Stomach (tissue), 8 donors: ENCODE measurements at regions not wholly inside any gene's neighbourhood (a gene's known extent, or its start where the extent isn't known, plus 50 kb on each side); places are given as distances from the start of the nearest gene placed in this dataset.

Experiments
- DNase-seq, 2 donors: peaks; one replicate each; pipeline versions ENCODE4 v3.0.0 to v3.0.0-alpha.2; 2013 to 2019
- H3K27ac ChIP-seq, 5 donors: fragments of 200-600 bp in 4 of 5; sonication (generic) in 4 of 5; one replicate each; pipeline ENCODE4 v1.5.1; 2013 to 2019; ENCODE audit warnings: mild to moderate bottlenecking in 1 of 5, moderate library complexity in 1 of 5
- H3K27me3 ChIP-seq, 3 donors: fragments of 200-600 bp; sonication (generic); one replicate each; pipeline ENCODE4 v1.5.1; 2017 to 2019; ENCODE audit warnings: mixed run types in 1 of 3
- H3K36me3 ChIP-seq, 4 donors: fragments of 200-600 bp; sonication (generic); 1 replicate in 3 of 4; 2 replicates in 1 of 4; pipeline ENCODE4 v1.5.1; 2016 to 2019
- H3K4me1 ChIP-seq, 4 donors: fragments of 200-600 bp; sonication (generic); one replicate each; pipeline ENCODE4 v1.5.1; 2016 to 2019
- H3K4me3 ChIP-seq, 4 donors: fragments of 200-600 bp; sonication (generic) in 3 of 4; one replicate each; pipeline ENCODE4 v1.5.1; 2016 to 2019; ENCODE audit warnings: mild to moderate bottlenecking in 1 of 4
- H3K9me3 ChIP-seq, 4 donors: fragments of 200-600 bp; sonication (generic); one replicate each; pipeline ENCODE4 v1.5.1; 2016 to 2019
- EP300 ChIP-seq: sonication (generic); formaldehyde crosslinking; IDR thresholded peaks from one replicate; pipeline ENCODE4 v1.6.1; 2017; ENCODE audit warnings: antibody characterized with exemption
- POLR2A ChIP-seq, 4 donors: fragments of 450-650 bp; IDR thresholded peaks; one replicate each; pipeline ENCODE4 v1.6.1; 2016; ENCODE audit warnings: antibody characterized with exemption in 4 of 4, control low read depth in 2 of 4, mild to moderate bottlenecking in 1 of 4, moderate library complexity in 1 of 4
- POLR2AphosphoS5 ChIP-seq, 3 donors: sonication (generic); formaldehyde crosslinking; IDR thresholded peaks; one replicate each; pipeline ENCODE4 v1.6.1; 2016; ENCODE audit warnings: antibody characterized with exemption in 3 of 3
- WGBS, 5 donors: extraction: QIAGEN DNeasy Blood & Tissue Kit in 3 of 5; methylation state at CpG; one replicate each; pipeline versions ENCODE4 v1.1.5 to v1.1.7; 2013 to 2018; 5-methylcytosine and 5-hydroxymethylcytosine counted together
- intact Hi-C: fragments of 100-400 bp; cut with DNase I; formaldehyde crosslinking; loops from one replicate; pipeline ENCODE4 v1.15.1; 2023; ENCODE audit warnings: low total_unique reads
- TF ChIP-seq, protein P1 (sequence below), 7 experiments: fragments of 450-650 bp in 4 of 7; fragments of 200-600 bp in 3 of 7; sonication (generic) in 3 of 7; IDR thresholded peaks; one replicate each; pipeline ENCODE4 v1.5.1; 2016 to 2019; ENCODE audit warnings: antibody characterized with exemption in 7 of 7, control low read depth in 2 of 7, mild to moderate bottlenecking in 1 of 7
- donor health status: healthy with polysubstance abuse.
- donor health status: Bipolar disorder and iron deficiency.
- donor health status: healthy.

- 53 to 80% (median 68%) methylated on average over 4 of the region's 4 CpGs for WGBS, 5 donors
- intact Hi-C loops: no loop called here
- peak overlapping the region; percentile 51 to 89 (median 81) for H3K27ac ChIP-seq
- no peaks in the 10 kb centered on the region for H3K27me3 ChIP-seq
- H3K9me3 ChIP-seq: no peaks in the 10 kb centered on the region
- H3K36me3 ChIP-seq: no peaks in the 10 kb centered on the region
- H3K4me1 ChIP-seq: peaks cover 10 to 38% (median 23%) of the 10 kb centered on the region in 4 donors
- TF ChIP-seq, protein P1, sequence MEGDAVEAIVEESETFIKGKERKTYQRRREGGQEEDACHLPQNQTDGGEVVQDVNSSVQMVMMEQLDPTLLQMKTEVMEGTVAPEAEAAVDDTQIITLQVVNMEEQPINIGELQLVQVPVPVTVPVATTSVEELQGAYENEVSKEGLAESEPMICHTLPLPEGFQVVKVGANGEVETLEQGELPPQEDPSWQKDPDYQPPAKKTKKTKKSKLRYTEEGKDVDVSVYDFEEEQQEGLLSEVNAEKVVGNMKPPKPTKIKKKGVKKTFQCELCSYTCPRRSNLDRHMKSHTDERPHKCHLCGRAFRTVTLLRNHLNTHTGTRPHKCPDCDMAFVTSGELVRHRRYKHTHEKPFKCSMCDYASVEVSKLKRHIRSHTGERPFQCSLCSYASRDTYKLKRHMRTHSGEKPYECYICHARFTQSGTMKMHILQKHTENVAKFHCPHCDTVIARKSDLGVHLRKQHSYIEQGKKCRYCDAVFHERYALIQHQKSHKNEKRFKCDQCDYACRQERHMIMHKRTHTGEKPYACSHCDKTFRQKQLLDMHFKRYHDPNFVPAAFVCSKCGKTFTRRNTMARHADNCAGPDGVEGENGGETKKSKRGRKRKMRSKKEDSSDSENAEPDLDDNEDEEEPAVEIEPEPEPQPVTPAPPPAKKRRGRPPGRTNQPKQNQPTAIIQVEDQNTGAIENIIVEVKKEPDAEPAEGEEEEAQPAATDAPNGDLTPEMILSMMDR (IDR thresholded peaks at IDR 0.05): no peak
- TF ChIP-seq EP300 (no peak), POLR2A (IDR thresholded peaks at IDR 0.05) (no peak), POLR2AphosphoS5 (IDR thresholded peaks at IDR 0.05) (no peak)
- no peak overlapping the region for H3K4me3 ChIP-seq
- DNase-seq: peak in 1 of 2 donors; percentile 80
Observed at GRCh38 chr13:44237881-44238421, 135.7 kb upstream of the SERP2 start.

DNA sequence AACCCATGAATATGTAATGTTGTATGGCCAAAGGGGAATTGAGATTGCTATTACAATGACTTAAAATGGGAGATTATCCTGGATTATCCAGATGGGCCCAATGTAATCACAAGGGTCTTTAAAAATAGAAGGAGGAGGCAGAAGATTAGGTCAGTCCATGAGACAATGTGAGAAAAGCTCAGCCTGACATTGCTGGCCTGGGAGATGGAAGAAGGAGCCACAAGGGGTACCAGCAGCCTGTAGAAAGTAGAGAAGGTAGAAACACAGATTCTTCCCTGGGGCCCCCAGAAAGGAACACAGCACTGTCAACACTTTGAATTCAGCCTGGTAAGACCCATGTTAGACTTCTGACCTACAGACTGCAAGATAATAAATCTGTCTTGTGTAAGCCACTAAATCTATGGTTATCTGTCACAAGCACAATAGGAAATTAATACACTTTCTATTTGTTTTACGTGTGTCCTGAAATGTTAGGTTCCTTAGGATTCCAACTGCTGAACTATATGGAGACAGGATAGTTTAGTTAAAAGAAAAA lies 132.9 kb upstream of the SERP2 start:
- DNase-seq: no peak
- 56 to 77% (median 67%) methylated on average over 1 of the region's 1 CpG for WGBS, 5 donors
- no peaks in the 10 kb centered on the region for H3K9me3 ChIP-seq
- no peaks in the 10 kb centered on the region for H3K27me3 ChIP-seq
- intact Hi-C loops: no loop called here
- no peak for TF ChIP-seq EP300
- TF ChIP-seq POLR2AphosphoS5 (IDR thresholded peaks at IDR 0.05): no peak
- TF ChIP-seq, protein P1 (IDR thresholded peaks at IDR 0.05): no peak
- TF ChIP-seq POLR2A (IDR thresholded peaks at IDR 0.05): no peak
- no peak overlapping the region for H3K4me3 ChIP-seq
- no peaks in the 10 kb centered on the region for H3K36me3 ChIP-seq
- H3K4me1 ChIP-seq: peaks cover 10 to 30% (median 18%) of the 10 kb centered on the region in 4 donors
- H3K27ac ChIP-seq: no peak overlapping the region

DNA sequence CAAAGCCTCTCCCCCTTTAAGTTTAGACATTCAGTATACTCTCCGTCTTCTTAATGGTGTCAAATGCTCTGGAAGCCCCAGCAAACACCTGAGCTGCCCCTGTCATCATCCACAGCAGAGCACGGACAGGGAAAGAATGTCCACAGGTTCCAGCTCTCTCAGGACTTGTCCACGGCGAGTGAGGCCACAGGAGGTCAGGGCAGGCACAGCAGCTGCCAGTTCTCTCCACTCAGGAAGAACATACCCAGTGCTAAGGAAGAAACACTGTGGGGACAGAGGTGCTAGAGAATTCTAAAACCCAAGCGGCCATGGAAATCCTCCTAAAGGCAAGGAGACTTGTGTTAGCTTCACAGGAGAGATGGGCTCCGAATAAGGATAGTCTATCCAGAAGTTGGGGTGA lies 132.0 kb upstream of the SERP2 start:
- 80 to 92% (median 82%) methylated on average over 5 to 6 of the region's 6 CpGs for WGBS, 5 donors
- H3K36me3 ChIP-seq: no peaks in the 10 kb centered on the region
- no peak overlapping the region for H3K4me3 ChIP-seq
- H3K4me1 ChIP-seq: peaks cover 3 to 20% (median 12%) of the 10 kb centered on the region in 4 donors
- H3K27me3 ChIP-seq: no peaks in the 10 kb centered on the region
- H3K9me3 ChIP-seq: no peaks in the 10 kb centered on the region
- TF ChIP-seq POLR2A (IDR thresholded peaks at IDR 0.05): no peak
- TF ChIP-seq EP300: no peak
- TF ChIP-seq POLR2AphosphoS5 (IDR thresholded peaks at IDR 0.05): no peak
- TF ChIP-seq, protein P1 (IDR thresholded peaks at IDR 0.05): no peak
- intact Hi-C loops: no loop called here
- no peak for DNase-seq
- peak overlapping the region in 1 of 5 donors; percentile 2 for H3K27ac ChIP-seq

- H3K9me3 ChIP-seq: no peaks in the 10 kb centered on the region
- no peaks in the 10 kb centered on the region for H3K27me3 ChIP-seq
- no peak for DNase-seq
- peak overlapping the region in 2 of 5 donors; percentile 21 to 60 for H3K27ac ChIP-seq
- WGBS, 5 donors: 83 to 96% (median 92%) methylated on average over 3 of the region's 3 CpGs
- H3K36me3 ChIP-seq: no peaks in the 10 kb centered on the region
- no peak overlapping the region for H3K4me3 ChIP-seq
- intact Hi-C loops: no loop called here
- peaks cover 0 to 9% (median 7%) of the 10 kb centered on the region in 4 donors for H3K4me1 ChIP-seq
- TF ChIP-seq EP300: no peak
- TF ChIP-seq POLR2A (IDR thresholded peaks at IDR 0.05): no peak
- TF ChIP-seq, protein P1 (IDR thresholded peaks at IDR 0.05): no peak
- TF ChIP-seq POLR2AphosphoS5 (IDR thresholded peaks at IDR 0.05): no peak
Observed at GRCh38 chr13:44242766-44243165, 130.9 kb upstream of the SERP2 start.
